MM.1S (cell line): ENCODE measurements at regions not wholly inside any gene's neighbourhood (a gene's known extent, or its start where the extent isn't known, plus 50 kb on each side); places are given as distances from the start of the nearest gene placed in this dataset.
"Not testable (repeated sequence)": the region's sequence is repeated elsewhere in the genome, so short reads cannot be mapped to it uniquely, and the experiment has no call there.

Experiments used
- DNase-seq: peaks from one replicate; pipeline ENCODE4 v3.0.0-alpha.2; 2015
- H2AFZ ChIP-seq: fragments of 300-600 bp; sonication (generic); 2 replicates; pipeline ENCODE4 v1.6.0; 2016; ENCODE audit warnings: antibody characterized with exemption, low read length
- H3F3A ChIP-seq: fragments of 300-600 bp; sonication (generic); 2 replicates; pipeline ENCODE4 v1.6.1; 2016; ENCODE audit warnings: mild to moderate bottlenecking, antibody characterized with exemption, low read length, moderate library complexity, mixed read lengths; ENCODE audit not compliant: insufficient read depth
- H3K27ac ChIP-seq: fragments of 300-600 bp; sonication (generic); 2 replicates; pipeline ENCODE4 v1.5.1; 2016; ENCODE audit warnings: mild to moderate bottlenecking, low read length
- H3K27me3 ChIP-seq: fragments of 300-600 bp; sonication (generic); replicated peaks from 2 replicates; pipeline ENCODE4 v1.6.0; 2016; ENCODE audit warnings: low read length; ENCODE audit not compliant: insufficient read depth
- H3K36me3 ChIP-seq: fragments of 300-600 bp; sonication (generic); replicated peaks from 2 replicates; pipeline ENCODE4 v1.6.1; 2016; ENCODE audit warnings: mild to moderate bottlenecking, low read length, mixed read lengths; ENCODE audit not compliant: insufficient read depth
- H3K4me1 ChIP-seq: fragments of 300-600 bp; sonication (generic); 2 replicates; pipeline ENCODE4 v1.6.1; 2016; ENCODE audit warnings: low read length, mixed read lengths
- H3K4me2 ChIP-seq: fragments of 300-600 bp; sonication (generic); 2 replicates; pipeline ENCODE4 v1.6.0; 2016; ENCODE audit warnings: low read depth, low read length
- H3K4me3 ChIP-seq: fragments of 300-600 bp; sonication (generic); 2 replicates; pipeline ENCODE4 v1.5.1; 2016; ENCODE audit warnings: low read length, mixed read lengths
- H3K79me2 ChIP-seq: fragments of 300-600 bp; sonication (generic); 2 replicates; pipeline ENCODE4 v1.6.1; 2016; ENCODE audit warnings: mixed run types, low read length, mixed read lengths
- H3K9ac ChIP-seq: fragments of 300-600 bp; sonication (generic); 2 replicates; pipeline ENCODE4 v1.6.1; 2016; ENCODE audit warnings: low read length, mixed read lengths
- H3K9me2 ChIP-seq: fragments of 300-600 bp; sonication (generic); replicated peaks from 2 replicates; pipeline ENCODE4 v1.6.1; 2016; ENCODE audit warnings: mild to moderate bottlenecking, low read length, mixed read lengths; ENCODE audit not compliant: insufficient read depth
- H3K9me3 ChIP-seq: fragments of 300-600 bp; sonication (generic); replicated peaks from 2 replicates; pipeline ENCODE4 v1.6.1; 2016; ENCODE audit warnings: mild to moderate bottlenecking, low read length, mixed read lengths; ENCODE audit not compliant: insufficient read depth
- H4K20me1 ChIP-seq: fragments of 300-600 bp; sonication (generic); 2 replicates; pipeline ENCODE4 v1.6.1; 2016; ENCODE audit warnings: mild to moderate bottlenecking, low read length, moderate library complexity, mixed read lengths; ENCODE audit not compliant: insufficient read depth
- EZH2 ChIP-seq: fragments of 300-600 bp; sonication (generic); optimal IDR thresholded peaks from 2 replicates; pipeline ENCODE3; 2017; ENCODE audit warnings: low read depth, mild to moderate bottlenecking, antibody characterized with exemption, low read length, mixed read lengths
- EZH2phosphoT487 ChIP-seq: fragments of 300-600 bp; sonication (generic); IDR thresholded peaks from 2 replicates; pipeline ENCODE4 v1.6.1; 2018; ENCODE audit warnings: antibody characterized with exemption, low read length
- TF ChIP-seq, protein P1 (sequence below): fragments of 300-600 bp; sonication (generic); IDR thresholded peaks from 2 replicates; pipeline ENCODE4 v1.5.1; 2016; ENCODE audit warnings: antibody characterized with exemption, low read length, mixed read lengths

DNA sequence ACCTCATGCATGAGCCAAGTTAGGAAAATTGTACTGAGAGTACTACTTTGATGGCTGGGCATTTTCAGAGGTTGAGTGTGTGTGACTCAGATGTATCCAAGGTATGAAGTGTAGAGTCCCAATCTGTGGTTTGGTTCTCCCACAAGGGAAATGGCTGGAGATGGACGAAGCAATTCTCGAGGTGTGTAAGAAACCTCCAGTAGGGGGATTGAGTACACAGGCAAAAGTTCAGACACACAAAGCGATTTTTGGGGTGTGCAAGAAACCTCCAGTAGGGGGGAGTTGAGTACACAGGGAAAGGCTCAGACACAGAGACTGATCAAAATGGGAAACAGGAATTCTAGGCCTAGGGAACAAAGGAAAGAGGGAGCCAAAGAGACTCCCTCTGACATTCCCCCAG lies 1536.3 kb downstream of the FAM181B start:
- no peak overlapping the region for H3K4me2 ChIP-seq
- H3F3A ChIP-seq = no peaks in the 10 kb centered on the region
- H3K27me3 ChIP-seq = no peaks in the 10 kb centered on the region
- H3K9me2 ChIP-seq = no peaks in the 10 kb centered on the region
- H3K4me1 ChIP-seq = no peaks in the 10 kb centered on the region
- TF ChIP-seq, protein P1, sequence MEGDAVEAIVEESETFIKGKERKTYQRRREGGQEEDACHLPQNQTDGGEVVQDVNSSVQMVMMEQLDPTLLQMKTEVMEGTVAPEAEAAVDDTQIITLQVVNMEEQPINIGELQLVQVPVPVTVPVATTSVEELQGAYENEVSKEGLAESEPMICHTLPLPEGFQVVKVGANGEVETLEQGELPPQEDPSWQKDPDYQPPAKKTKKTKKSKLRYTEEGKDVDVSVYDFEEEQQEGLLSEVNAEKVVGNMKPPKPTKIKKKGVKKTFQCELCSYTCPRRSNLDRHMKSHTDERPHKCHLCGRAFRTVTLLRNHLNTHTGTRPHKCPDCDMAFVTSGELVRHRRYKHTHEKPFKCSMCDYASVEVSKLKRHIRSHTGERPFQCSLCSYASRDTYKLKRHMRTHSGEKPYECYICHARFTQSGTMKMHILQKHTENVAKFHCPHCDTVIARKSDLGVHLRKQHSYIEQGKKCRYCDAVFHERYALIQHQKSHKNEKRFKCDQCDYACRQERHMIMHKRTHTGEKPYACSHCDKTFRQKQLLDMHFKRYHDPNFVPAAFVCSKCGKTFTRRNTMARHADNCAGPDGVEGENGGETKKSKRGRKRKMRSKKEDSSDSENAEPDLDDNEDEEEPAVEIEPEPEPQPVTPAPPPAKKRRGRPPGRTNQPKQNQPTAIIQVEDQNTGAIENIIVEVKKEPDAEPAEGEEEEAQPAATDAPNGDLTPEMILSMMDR = no peak
- TF ChIP-seq EZH2 = no peak
- TF ChIP-seq EZH2phosphoT487 = no peak
- H2AFZ ChIP-seq = no peak overlapping the region
- H3K9me3 ChIP-seq = no peaks in the 10 kb centered on the region
- H3K27ac ChIP-seq = no peak overlapping the region
- DNase-seq = no peak
- H3K9ac ChIP-seq = no peak overlapping the region
- no peaks in the 10 kb centered on the region for H4K20me1 ChIP-seq
- no peak overlapping the region for H3K4me3 ChIP-seq
- no peaks in the 10 kb centered on the region for H3K36me3 ChIP-seq
- no peaks in the 10 kb centered on the region for H3K79me2 ChIP-seq

- Histone ChIP-seq H3K4me2 (no peak overlapping the region), H3K4me3 (no peak overlapping the region), H3K9me2 (no peaks in the 10 kb centered on the region), H3F3A (no peaks in the 10 kb centered on the region), H2AFZ (no peak overlapping the region), H3K36me3 (no peaks in the 10 kb centered on the region), H3K9ac (no peak overlapping the region), H3K9me3 (no peaks in the 10 kb centered on the region), H3K27me3 (no peaks in the 10 kb centered on the region), H3K27ac (no peak overlapping the region), H3K4me1 (no peaks in the 10 kb centered on the region), H4K20me1 (no peaks in the 10 kb centered on the region), H3K79me2 (no peaks in the 10 kb centered on the region)
- no peak for DNase-seq
- TF ChIP-seq EZH2 = no peak
- TF ChIP-seq, protein P1 = no peak
- TF ChIP-seq EZH2phosphoT487 = no peak
Measured at GRCh38 chr11:81192516-81192915, 1541.1 kb downstream of the FAM181B start.

DNA sequence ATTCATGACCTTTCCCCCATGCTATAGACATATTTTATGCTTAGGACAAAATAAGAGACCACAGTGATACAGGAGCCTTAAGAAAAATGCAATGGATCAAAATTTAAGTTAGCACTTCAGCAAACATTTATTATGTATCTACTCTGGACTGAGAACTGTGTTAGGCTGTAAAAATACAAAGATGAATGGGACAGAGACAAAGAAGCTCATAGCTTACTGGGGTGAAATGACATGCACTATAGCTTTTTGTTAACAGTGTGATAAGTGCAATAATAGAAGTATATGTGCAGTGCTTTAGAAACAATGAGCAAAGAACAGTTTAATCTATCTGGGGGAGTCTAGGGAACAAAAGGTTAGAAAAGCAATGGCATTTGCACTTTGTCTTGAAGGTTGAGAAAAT lies 1543.1 kb downstream of the FAM181B start:
- no peaks in the 10 kb centered on the region for H3F3A ChIP-seq
- H3K9me2 ChIP-seq = no peaks in the 10 kb centered on the region
- H3K9ac ChIP-seq = no peak overlapping the region
- no peaks in the 10 kb centered on the region for H3K36me3 ChIP-seq
- H3K9me3 ChIP-seq = no peaks in the 10 kb centered on the region
- DNase-seq = no peak
- no peak for TF ChIP-seq EZH2
- TF ChIP-seq EZH2phosphoT487 = no peak
- TF ChIP-seq, protein P1 = no peak
- H2AFZ ChIP-seq = no peak overlapping the region
- no peaks in the 10 kb centered on the region for H3K27me3 ChIP-seq
- H3K27ac ChIP-seq = no peak overlapping the region
- H4K20me1 ChIP-seq = no peaks in the 10 kb centered on the region
- H3K4me3 ChIP-seq = no peak overlapping the region
- H3K79me2 ChIP-seq = no peaks in the 10 kb centered on the region
- no peak overlapping the region for H3K4me2 ChIP-seq
- H3K4me1 ChIP-seq = no peaks in the 10 kb centered on the region

DNA sequence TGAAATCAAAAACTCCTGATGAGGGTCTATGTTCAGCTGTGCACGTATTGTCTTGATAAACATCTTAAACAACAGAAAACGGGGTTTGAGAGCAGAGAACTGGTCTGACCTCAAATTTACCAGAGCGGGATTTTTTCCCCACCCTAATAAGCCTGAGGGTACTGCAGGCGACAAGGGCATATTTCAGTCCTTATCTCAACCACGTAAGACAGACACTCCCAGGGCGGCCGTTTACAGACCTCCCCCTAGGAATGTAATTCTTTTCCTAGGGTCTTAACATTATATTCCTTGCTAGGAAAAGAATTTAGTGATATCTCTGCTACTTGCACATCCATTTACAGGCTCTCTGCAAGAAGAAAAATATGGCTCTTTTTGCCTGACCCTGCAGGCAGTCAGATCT lies 1546.6 kb downstream of the FAM181B start:
- not testable (repeated sequence) for DNase-seq, H3K79me2 ChIP-seq, H2AFZ ChIP-seq, H3K36me3 ChIP-seq, H3K9ac ChIP-seq, H4K20me1 ChIP-seq, H3K27ac ChIP-seq, H3K9me3 ChIP-seq, H3F3A ChIP-seq, H3K4me1 ChIP-seq, H3K4me2 ChIP-seq, H3K27me3 ChIP-seq, H3K4me3 ChIP-seq, H3K9me2 ChIP-seq
